ENCODE measurements at regions not wholly inside any gene's neighbourhood (a gene's known extent, or its start where the extent isn't known, plus 50 kb on each side); places are given as distances from the start of the nearest gene placed in this dataset.

DNA sequence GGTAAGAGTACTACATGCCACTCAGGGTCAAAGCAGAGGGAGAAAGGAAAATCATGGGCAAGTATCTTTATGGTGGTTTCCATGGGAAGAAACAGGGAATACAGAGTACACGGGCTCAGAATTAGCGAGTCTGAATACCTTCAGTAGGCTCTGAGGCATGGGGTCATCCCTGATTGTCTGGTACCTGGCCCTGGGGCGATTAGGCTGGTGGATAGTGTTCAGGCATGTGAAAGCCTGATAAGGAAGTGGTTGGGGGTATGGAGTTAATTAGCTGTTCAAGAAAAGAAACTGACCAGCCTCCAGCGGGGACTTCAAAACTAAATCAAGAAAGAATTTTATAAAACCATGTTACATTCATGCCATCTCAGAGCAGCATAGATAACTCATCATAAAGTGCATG is 518.8 kb downstream of the RAB28 start:
- Histone ChIP-seq H3K23me2 (ENCODE audit: low read depth, low read length) (no peaks in the 10 kb centered on the region), H3K27me3 (replicated peaks in 1 of 4; ENCODE audit: control insufficient read depth in 3 of 4, extremely low read depth in 1 of 4, insufficient read depth in 3 of 4, low read length in 3 of 4) (no peaks in the 10 kb centered on the region), H3K4me2 (ENCODE audit: insufficient read depth in 1 of 2, low read depth in 2 of 2, low read length in 2 of 2) (no peak overlapping the region), H4K20me1 (replicated peaks in 1 of 2; ENCODE audit: control insufficient read depth in 1 of 2, insufficient read depth in 2 of 2, low read length in 2 of 2) (no peaks in the 10 kb centered on the region), H3K9ac (replicated peaks in 1 of 4; ENCODE audit: extremely low read depth in 1 of 4, low read depth in 3 of 4, low read length in 3 of 4) (no peak overlapping the region), H2BK15ac (ENCODE audit: low read length) (no peak overlapping the region), H4K91ac (replicated peaks; ENCODE audit: insufficient read length, low read length) (no peak overlapping the region), H3K18ac (ENCODE audit: extremely low read depth, low read length) (no peak overlapping the region), H3K23ac (ENCODE audit: insufficient read length) (no peak overlapping the region), H3K9me3 (ENCODE audit: insufficient read depth in 2 of 2, low read depth in 1 of 2, low read length in 1 of 2) (no peaks in the 10 kb centered on the region), H3K79me1 (ENCODE audit: low read depth, low read length) (no peaks in the 10 kb centered on the region), H2AK5ac (ENCODE audit: low read depth, low read length) (no peak overlapping the region), H3K56ac (replicated peaks; ENCODE audit: insufficient read length, low read depth, low read length) (no peak overlapping the region), H3K79me2 (ENCODE audit: control insufficient read depth in 1 of 2, insufficient read depth in 2 of 2, low read length in 2 of 2) (no peaks in the 10 kb centered on the region), H4K8ac (ENCODE audit: extremely low read depth, insufficient read depth, low read length) (no peak overlapping the region), H3K4me1 (replicated peaks in 1 of 4; ENCODE audit: control insufficient read depth in 3 of 4, insufficient read depth in 4 of 4, low read length in 3 of 4) (0 out of 7 replicates have a peak, but pooled peaks cover 0 to 2% (median 0%) of the 10 kb centered on the region in 4 experiments), H4K5ac (ENCODE audit: insufficient read length, low read depth, low read length) (no peak overlapping the region), H2BK5ac (ENCODE audit: low read depth, low read length) (no peak overlapping the region), H2BK120ac (replicated peaks; ENCODE audit: low read depth, low read length) (no peak overlapping the region), H3K36me3 (ENCODE audit: control insufficient read depth in 2 of 4, insufficient read depth in 4 of 4, low read length in 3 of 4) (no peaks in the 10 kb centered on the region), H2AFZ (ENCODE audit: low read length) (no peak overlapping the region), H3K14ac (ENCODE audit: insufficient read length) (no peak overlapping the region), H2BK12ac (ENCODE audit: low read depth, low read length) (no peak overlapping the region), H3K4me3 (ENCODE audit: extremely low read depth in 1 of 4, insufficient read depth in 2 of 4, low read depth in 3 of 4, low read length in 4 of 4) (no peak overlapping the region), H3K27ac (ENCODE audit: low read depth, low read length) (no peak overlapping the region), H3K4ac (replicated peaks; ENCODE audit: insufficient read length, low read depth, low read length) (no peak overlapping the region), H2BK20ac (ENCODE audit: low read length) (no peak overlapping the region)
- ChIA-PET CTCF (ENCODE audit: partially characterized antibody) (no interaction called here), POLR2A (ENCODE audit: partially characterized antibody) (no interaction called here)
- no peak for FAIRE-seq
- WGBS, 2 experiments (ENCODE audit: extremely low coverage in 1 of 2, insufficient coverage in 1 of 2, insufficient read length in 1 of 2, insufficient replicate concordance in 2 of 2, low coverage in 1 of 2, low lambda C conversion rate in 2 of 2, missing lambda C conversion rate in 1 of 2), result 58% methylated on average over 4 of the region's 4 CpGs; no CpG with 5 or more reads in 1 of the 2 experiments
- TF ChIP-seq CBX8 (IDR thresholded peaks at IDR 0.05; ENCODE audit: borderline replicate concordance, low read depth, low read length), result no peak
- no peak for TF ChIP-seq CTCF (IDR thresholded peaks at IDR 0.05; ENCODE audit: control extremely low read depth in 1 of 3, insufficient read depth in 1 of 3, low read depth in 1 of 3, low read length in 3 of 3)
- no peak for TF ChIP-seq HDAC2 (IDR thresholded peaks at IDR 0.05; ENCODE audit: borderline replicate concordance in 1 of 2, low read depth in 2 of 2, low read length in 2 of 2)
- no peak for TF ChIP-seq RXRA (IDR thresholded peaks at IDR 0.05; ENCODE audit: insufficient read depth, low read depth, low read length)
- TF ChIP-seq KDM1A (IDR thresholded peaks at IDR 0.05; ENCODE audit: borderline replicate concordance, low read length), result no peak
- no peak for DNase-seq (ENCODE audit: low read depth in 1 of 2, low spot score in 2 of 2)
